Mucosa of descending colon (tissue), 3 donors: ENCODE measurements at regions not wholly inside any gene's neighbourhood (a gene's known extent, or its start where the extent isn't known, plus 50 kb on each side); places are given as distances from the start of the nearest gene placed in this dataset.
A peak's percentile ranks its signal among the peaks of the same experiment; 100 is the strongest.

Experiments used
- ATAC-seq: fragments of 200-7000 bp; cut with Tn5 transposase; one replicate; pipeline ENCODE4 v1.9.1; 2020; ENCODE audit warnings: mild to moderate bottlenecking, moderate library complexity
- DNase-seq, 3 donors: peaks; one replicate each; pipeline ENCODE4 v3.0.0-alpha.2; 2020
- H3K36me3 ChIP-seq: fragments of 200-600 bp; one replicate; pipeline ENCODE4 v1.8.0; 2021; ENCODE audit warnings: low read depth, mild to moderate bottlenecking
- H3K4me1 ChIP-seq: fragments of 200-600 bp; one replicate; pipeline ENCODE4 v1.8.0; 2021; ENCODE audit warnings: low read depth, mild to moderate bottlenecking
- H3K4me3 ChIP-seq: fragments of 200-600 bp; one replicate; pipeline ENCODE4 v1.8.0; 2021; ENCODE audit warnings: mild to moderate bottlenecking
- H3K9me3 ChIP-seq: fragments of 200-600 bp; one replicate; pipeline ENCODE4 v1.8.0; 2021; ENCODE audit warnings: mild to moderate bottlenecking
- CTCF ChIP-seq: fragments of 200-600 bp; IDR thresholded peaks from one replicate; pipeline ENCODE4 v1.8.0; 2022; ENCODE audit warnings: antibody characterized with exemption, mild to moderate bottlenecking
- intact Hi-C, 2 donors: fragments of 100-400 bp; cut with DNase I in 1 of 2; cut with micrococcal nuclease in 1 of 2; formaldehyde crosslinking; loops; one replicate each; pipeline versions ENCODE4 v1.11.0 to v1.11.1; 2022; cut with DNase I, micrococcal nuclease
- donor health status: DM: no; HTN: no; CAD: no; lungs with moderate emphysema.
- donor health status: DM: no; HTN: no; CAD: no.
- donor health status: DM: no; HTN: yes; CAD: no.

DNA sequence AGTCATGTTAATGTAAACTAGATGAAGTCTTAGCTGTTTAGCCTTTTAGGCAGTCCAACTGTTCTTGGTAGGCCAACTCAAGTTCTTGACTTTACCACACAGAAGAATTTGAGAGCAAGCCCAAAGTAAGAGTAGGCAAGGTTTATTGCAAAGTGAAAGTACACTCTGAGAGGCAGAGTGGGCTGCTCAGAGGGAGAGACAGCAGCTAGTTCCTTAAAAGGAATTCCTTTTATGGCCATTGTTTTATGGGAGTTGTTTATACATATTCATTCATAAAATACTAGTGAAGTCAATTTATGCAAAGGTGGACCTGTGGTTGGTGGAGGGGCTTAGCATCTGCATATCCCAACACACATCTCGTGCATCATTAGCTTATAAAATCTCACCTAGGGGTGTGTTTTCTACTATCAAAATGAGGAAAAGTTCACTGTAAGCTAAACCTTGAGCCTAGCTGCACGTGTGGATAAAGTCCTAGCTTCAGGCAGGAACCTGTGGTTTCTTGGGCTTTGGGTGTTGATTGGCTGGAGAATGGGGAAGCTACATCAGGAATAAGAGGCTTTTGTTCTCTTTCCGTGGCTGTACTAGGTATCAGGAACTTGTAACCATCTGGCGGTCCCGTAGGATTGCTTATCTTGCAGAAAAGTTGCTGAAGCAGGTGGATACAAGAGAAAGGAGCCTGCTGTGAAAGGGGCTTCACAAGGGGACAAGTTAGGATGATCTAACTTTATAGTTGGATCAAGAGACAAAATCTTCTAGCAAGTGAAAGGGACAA, 110.4 kb upstream of the GULP1 start:
- Histone ChIP-seq H3K9me3 (no peaks in the 10 kb centered on the region), H3K4me3 (no peak overlapping the region), H3K36me3 (no peaks in the 10 kb centered on the region), H3K4me1 (no peaks in the 10 kb centered on the region)
- intact Hi-C loops, result no loop called here
- ATAC-seq, result no peak
- peak in 1 of 3 donors; percentile 5 for DNase-seq
- TF ChIP-seq CTCF, result no peak

DNA sequence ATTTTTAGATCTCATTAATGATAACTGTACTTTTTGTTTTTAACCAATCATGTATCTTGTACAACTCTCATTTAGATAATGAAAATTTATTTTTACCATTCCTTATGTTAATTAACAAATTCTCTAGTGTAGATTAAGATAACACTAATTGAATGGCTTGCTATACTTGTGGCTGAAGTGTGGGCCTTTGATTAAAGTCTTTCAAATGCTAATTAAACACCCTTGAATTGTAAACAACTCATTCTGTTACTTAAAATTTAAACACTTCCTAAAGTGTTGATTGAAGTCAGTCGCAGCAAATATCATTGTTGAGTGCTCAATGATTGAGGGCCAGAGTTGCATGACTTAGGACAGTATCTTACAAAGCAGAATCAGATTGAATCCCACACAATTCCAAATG, 109.8 kb upstream of the GULP1 start:
- ATAC-seq (no peak), DNase-seq (no peak)
- Histone ChIP-seq H3K4me3 (no peak overlapping the region), H3K4me1 (no peaks in the 10 kb centered on the region), H3K36me3 (no peaks in the 10 kb centered on the region), H3K9me3 (no peaks in the 10 kb centered on the region)
- no peak for TF ChIP-seq CTCF
- intact Hi-C loops, result no loop called here

- ATAC-seq (no peak), DNase-seq (no peak)
- no peak for TF ChIP-seq CTCF
- intact Hi-C loops, result no loop called here
- Histone ChIP-seq H3K4me3 (no peak overlapping the region), H3K9me3 (no peaks in the 10 kb centered on the region), H3K36me3 (no peaks in the 10 kb centered on the region), H3K4me1 (no peaks in the 10 kb centered on the region)
These were observed 103.9 kb upstream of the GULP1 start for GRCh38 chr2:188187726-188188125.

- intact Hi-C loops, result no loop called here
- no peak for DNase-seq
These were observed 102.3 kb upstream of the GULP1 start for GRCh38 chr2:188189356-188189755.

GRCh38 chr2:188193230-188193629, 98.4 kb upstream of the GULP1 start:
- DNase-seq, result no peak
- Histone ChIP-seq H3K9me3 (no peaks in the 10 kb centered on the region), H3K4me1 (no peaks in the 10 kb centered on the region), H3K36me3 (no peaks in the 10 kb centered on the region), H3K4me3 (no peak overlapping the region)
- TF ChIP-seq CTCF, result no peak
- intact Hi-C loops, result no loop called here
- no peak for ATAC-seq

More at GRCh38 chr2:188189356-188189755, 102.3 kb upstream of the GULP1 start:
- H3K9me3 ChIP-seq, result no peaks in the 10 kb centered on the region
- no peak for TF ChIP-seq CTCF
- H3K36me3 ChIP-seq, result no peaks in the 10 kb centered on the region
- ATAC-seq, result no peak
- H3K4me3 ChIP-seq, result no peak overlapping the region
- H3K4me1 ChIP-seq, result no peaks in the 10 kb centered on the region
